ENCODE measurements at regions not wholly inside any gene's neighbourhood (a gene's known extent, or its start where the extent isn't known, plus 50 kb on each side); places are given as distances from the start of the nearest gene placed in this dataset.

GRCh38 chr2:108125581-108125980 is 114.2 kb upstream of the SULT1C3 start:
- TF ChIP-seq CTCF (IDR thresholded peaks at IDR 0.05; ENCODE audit: low read depth, low read length), result no peak
- DNase-seq, result no peak
- Histone ChIP-seq H3K36me3 (no peaks in the 10 kb centered on the region), H3K4me3 (ENCODE audit: low read depth, low read length) (no peak overlapping the region), H3K4me1 (no peaks in the 10 kb centered on the region), H3K9me3 (no peaks in the 10 kb centered on the region), H3K27me3 (no peaks in the 10 kb centered on the region)

- Histone ChIP-seq H3K9me3 (no peaks in the 10 kb centered on the region), H3K4me1 (no peaks in the 10 kb centered on the region), H3K4me3 (ENCODE audit: low read depth, low read length) (no peak overlapping the region), H3K36me3 (no peaks in the 10 kb centered on the region), H3K27me3 (no peaks in the 10 kb centered on the region)
- TF ChIP-seq CTCF (IDR thresholded peaks at IDR 0.05; ENCODE audit: low read depth, low read length), result no peak
- DNase-seq, result no peak
Observed at GRCh38 chr2:108128249-108128648, 111.5 kb upstream of the SULT1C3 start.

GRCh38 chr2:108129636-108130035 is 110.1 kb upstream of the SULT1C3 start:
- Histone ChIP-seq H3K36me3 (no peaks in the 10 kb centered on the region), H3K9me3 (no peaks in the 10 kb centered on the region), H3K27me3 (no peaks in the 10 kb centered on the region), H3K4me1 (no peaks in the 10 kb centered on the region), H3K4me3 (ENCODE audit: low read depth, low read length) (no peak overlapping the region)
- TF ChIP-seq CTCF (IDR thresholded peaks at IDR 0.05; ENCODE audit: low read depth, low read length), result no peak
- DNase-seq, result no peak

GRCh38 chr2:108133457-108133856 is 106.3 kb upstream of the SULT1C3 start:
- Histone ChIP-seq H3K4me3 (ENCODE audit: low read depth, low read length) (no peak overlapping the region), H3K27me3 (no peaks in the 10 kb centered on the region), H3K4me1 (no peaks in the 10 kb centered on the region), H3K9me3 (no peaks in the 10 kb centered on the region), H3K36me3 (no peaks in the 10 kb centered on the region)
- TF ChIP-seq CTCF (IDR thresholded peaks at IDR 0.05; ENCODE audit: low read depth, low read length), result no peak
- DNase-seq, result no peak

GRCh38 chr2:108139521-108139920 is 100.2 kb upstream of the SULT1C3 start:
- DNase-seq, result no peak
- TF ChIP-seq CTCF (IDR thresholded peaks at IDR 0.05; ENCODE audit: low read depth, low read length), result no peak
- H3K9me3 ChIP-seq, result no peaks in the 10 kb centered on the region

GRCh38 chr2:108145557-108146326 is 94.0 kb upstream of the SULT1C3 start:
- Histone ChIP-seq H3K27me3 (no peaks in the 10 kb centered on the region), H3K36me3 (no peaks in the 10 kb centered on the region), H3K4me1 (no peaks in the 10 kb centered on the region), H3K4me3 (ENCODE audit: low read depth, low read length) (no peak overlapping the region), H3K9me3 (no peaks in the 10 kb centered on the region)
- DNase-seq, result peak; percentile 4
- no peak for TF ChIP-seq CTCF (IDR thresholded peaks at IDR 0.05; ENCODE audit: low read depth, low read length)

More at GRCh38 chr2:108139521-108139920, 100.2 kb upstream of the SULT1C3 start:
- Histone ChIP-seq H3K4me3 (ENCODE audit: low read depth, low read length) (no peak overlapping the region), H3K27me3 (no peaks in the 10 kb centered on the region), H3K4me1 (no peaks in the 10 kb centered on the region), H3K36me3 (no peaks in the 10 kb centered on the region)
